Right atrium auricular region (tissue), 2 donors: ENCODE measurements at regions not wholly inside any gene's neighbourhood (a gene's known extent, or its start where the extent isn't known, plus 50 kb on each side); places are given as distances from the start of the nearest gene placed in this dataset.

Experiments
- DNase-seq: peaks from one replicate; pipeline ENCODE4 v3.0.0-alpha.2; 2019; ENCODE audit warnings: low spot score
- H3K27ac ChIP-seq, 2 donors: fragments of 200-600 bp; sonication (generic); 1 replicate in 1 of 2; 2 replicates in 1 of 2; pipeline ENCODE4 v1.5.1; 2016 to 2019
- H3K27me3 ChIP-seq, 2 donors: fragments of 200-600 bp; sonication (generic); one replicate each; pipeline versions ENCODE4 v1.5.1 to v1.6.0; 2017 to 2019
- H3K36me3 ChIP-seq: fragments of 200-600 bp; sonication (generic); one replicate; pipeline ENCODE4 v1.5.1; 2016
- H3K4me1 ChIP-seq, 2 donors: fragments of 200-600 bp; sonication (generic); one replicate each; pipeline versions ENCODE4 v1.5.1 to v1.6.0; 2017 to 2019
- H3K4me3 ChIP-seq, 2 donors: fragments of 200-600 bp; sonication (generic); 1 replicate in 1 of 2; 2 replicates in 1 of 2; pipeline ENCODE4 v1.5.1; 2017 to 2019; ENCODE audit warnings: mild to moderate bottlenecking in 1 of 2, moderate library complexity in 1 of 2
- H3K9me3 ChIP-seq, 2 donors: fragments of 200-600 bp; sonication (generic); one replicate each; pipeline ENCODE4 v1.5.1; 2019
- TF ChIP-seq, protein P1 (sequence below), 2 donors: fragments of 200-600 bp; sonication (generic); IDR thresholded peaks; one replicate each; pipeline ENCODE4 v1.5.1; 2019; ENCODE audit warnings: antibody characterized with exemption in 2 of 2

- Histone ChIP-seq H3K9me3 (peaks cover 0 to 5% of the 10 kb centered on the region in 2 donors), H3K27me3 (no peaks in the 10 kb centered on the region), H3K36me3 (no peaks in the 10 kb centered on the region), H3K4me1 (no peaks in the 10 kb centered on the region), H3K27ac (no peak overlapping the region), H3K4me3 (no peak overlapping the region)
- TF ChIP-seq, protein P1, sequence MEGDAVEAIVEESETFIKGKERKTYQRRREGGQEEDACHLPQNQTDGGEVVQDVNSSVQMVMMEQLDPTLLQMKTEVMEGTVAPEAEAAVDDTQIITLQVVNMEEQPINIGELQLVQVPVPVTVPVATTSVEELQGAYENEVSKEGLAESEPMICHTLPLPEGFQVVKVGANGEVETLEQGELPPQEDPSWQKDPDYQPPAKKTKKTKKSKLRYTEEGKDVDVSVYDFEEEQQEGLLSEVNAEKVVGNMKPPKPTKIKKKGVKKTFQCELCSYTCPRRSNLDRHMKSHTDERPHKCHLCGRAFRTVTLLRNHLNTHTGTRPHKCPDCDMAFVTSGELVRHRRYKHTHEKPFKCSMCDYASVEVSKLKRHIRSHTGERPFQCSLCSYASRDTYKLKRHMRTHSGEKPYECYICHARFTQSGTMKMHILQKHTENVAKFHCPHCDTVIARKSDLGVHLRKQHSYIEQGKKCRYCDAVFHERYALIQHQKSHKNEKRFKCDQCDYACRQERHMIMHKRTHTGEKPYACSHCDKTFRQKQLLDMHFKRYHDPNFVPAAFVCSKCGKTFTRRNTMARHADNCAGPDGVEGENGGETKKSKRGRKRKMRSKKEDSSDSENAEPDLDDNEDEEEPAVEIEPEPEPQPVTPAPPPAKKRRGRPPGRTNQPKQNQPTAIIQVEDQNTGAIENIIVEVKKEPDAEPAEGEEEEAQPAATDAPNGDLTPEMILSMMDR (IDR thresholded peaks at IDR 0.05), result no peak
- DNase-seq, result no peak
Observed at GRCh38 chr6:827431-827830, 134.5 kb upstream of the EXOC2 start.

DNA sequence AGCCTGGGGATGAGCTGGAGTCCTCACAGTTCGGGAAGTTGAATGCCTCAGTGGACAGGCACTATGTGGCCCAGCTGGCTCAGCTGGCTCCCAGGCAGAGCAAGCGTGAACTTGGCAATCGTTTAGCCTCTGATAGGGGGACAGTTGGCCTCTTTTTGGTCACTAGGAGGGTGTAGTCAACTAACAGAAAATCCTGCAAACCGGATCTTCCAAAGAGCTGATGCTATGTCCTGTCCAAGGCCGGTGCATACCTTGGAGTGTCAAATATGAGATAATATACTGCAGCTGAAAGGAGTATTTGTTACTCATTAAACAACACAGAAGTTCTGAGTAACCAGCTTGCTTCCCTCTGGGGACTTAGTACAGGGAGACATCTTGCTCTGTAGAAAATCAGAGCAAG is 126.2 kb upstream of the EXOC2 start:
- H3K27ac ChIP-seq, result no peak overlapping the region

DNA sequence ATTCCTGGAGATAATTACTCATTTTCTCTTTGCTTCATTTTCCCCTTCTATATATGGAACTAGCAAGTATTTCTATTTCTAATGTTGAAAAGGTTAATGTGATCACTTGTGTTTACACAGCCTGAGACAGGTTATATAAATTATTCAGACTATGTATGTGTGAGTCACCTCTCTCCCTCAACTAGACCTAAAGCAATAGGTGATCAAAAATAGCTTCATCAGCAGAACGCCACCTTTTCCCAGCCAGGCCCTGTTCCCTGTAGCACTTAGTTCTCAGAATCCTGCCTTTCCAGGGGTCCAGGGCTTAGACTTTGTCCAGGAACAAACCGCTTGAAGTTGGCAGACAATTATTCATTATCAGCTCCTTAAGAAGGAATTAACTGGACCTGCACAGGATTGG is 125.3 kb upstream of the EXOC2 start:
- Histone ChIP-seq H3K27me3 (no peaks in the 10 kb centered on the region), H3K36me3 (no peaks in the 10 kb centered on the region), H3K4me3 (no peak overlapping the region), H3K27ac (no peak overlapping the region), H3K9me3 (no peaks in the 10 kb centered on the region), H3K4me1 (peaks cover 0 to 6% of the 10 kb centered on the region in 2 donors)
- DNase-seq, result no peak
- TF ChIP-seq, protein P1 (IDR thresholded peaks at IDR 0.05), result no peak

More for the DNA sequence above, 126.2 kb upstream of the EXOC2 start:
- no peaks in the 10 kb centered on the region for H3K27me3 ChIP-seq
- H3K36me3 ChIP-seq, result no peaks in the 10 kb centered on the region
- no peak overlapping the region for H3K4me3 ChIP-seq
- no peak for DNase-seq
- H3K9me3 ChIP-seq, result no peaks in the 10 kb centered on the region
- TF ChIP-seq, protein P1 (IDR thresholded peaks at IDR 0.05), result no peak
- H3K4me1 ChIP-seq, result peaks cover 0 to 6% of the 10 kb centered on the region in 2 donors

- Histone ChIP-seq H3K9me3 (no peaks in the 10 kb centered on the region), H3K36me3 (no peaks in the 10 kb centered on the region), H3K4me1 (peaks cover 0 to 6% of the 10 kb centered on the region in 2 donors), H3K27ac (no peak overlapping the region), H3K27me3 (no peaks in the 10 kb centered on the region), H3K4me3 (no peak overlapping the region)
- TF ChIP-seq, protein P1 (IDR thresholded peaks at IDR 0.05), result no peak
- DNase-seq, result no peak
Observed at GRCh38 chr6:816510-817084, 123.7 kb upstream of the EXOC2 start.

- H3K27ac ChIP-seq, result no peak overlapping the region
- no peak for DNase-seq
- no peaks in the 10 kb centered on the region for H3K9me3 ChIP-seq
- TF ChIP-seq, protein P1 (IDR thresholded peaks at IDR 0.05), result no peak
- peaks cover 0 to 6% of the 10 kb centered on the region in 2 donors for H3K4me1 ChIP-seq
- H3K36me3 ChIP-seq, result no peaks in the 10 kb centered on the region
- H3K27me3 ChIP-seq, result no peaks in the 10 kb centered on the region
- no peak overlapping the region for H3K4me3 ChIP-seq
Observed at GRCh38 chr6:815348-815738, 122.4 kb upstream of the EXOC2 start.
